ENCODE measurements at regions not wholly inside any gene's neighbourhood (a gene's known extent, or its start where the extent isn't known, plus 50 kb on each side); places are given as distances from the start of the nearest gene placed in this dataset.
"Not testable (repeated sequence)": the region's sequence is repeated elsewhere in the genome, so short reads cannot be mapped to it uniquely, and the experiment has no call there.

DNA sequence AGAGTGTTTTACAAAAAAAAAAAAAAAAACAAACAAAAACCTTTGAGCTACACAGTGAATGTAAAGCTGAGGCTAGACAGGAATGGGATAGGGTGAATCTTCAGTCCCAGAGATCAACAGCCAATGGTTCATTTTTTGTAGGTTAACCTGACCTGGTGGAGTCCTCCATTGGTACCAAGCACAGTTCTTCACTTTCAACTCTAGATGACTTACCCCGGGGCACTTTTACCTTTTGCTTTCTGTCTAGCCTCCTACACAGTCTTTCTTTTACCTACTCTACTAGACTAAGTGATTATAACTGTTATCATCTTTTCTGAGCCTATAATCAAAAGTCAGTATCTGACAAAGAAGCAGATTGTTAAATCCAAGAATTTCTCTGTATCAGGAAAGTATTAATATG, 50.9 kb downstream of the ANXA2R start:
- no peak for DNase-seq (ENCODE audit: low read depth)

GRCh38 chr5:42988568-42988967, 51.6 kb downstream of the ANXA2R start:
- no peak for DNase-seq (ENCODE audit: low read depth)

GRCh38 chr5:42985129-42986037, 54.7 kb downstream of the ANXA2R start:
- DNase-seq (ENCODE audit: low read depth): no peak

- DNase-seq (ENCODE audit: low read depth): no peak
Measured at GRCh38 chr5:42984307-42984706, 55.8 kb downstream of the ANXA2R start.

GRCh38 chr5:42982107-42982622, 58.0 kb downstream of the ANXA2R start:
- no peak for DNase-seq (ENCODE audit: low read depth)

GRCh38 chr5:42981417-42982106, 58.6 kb downstream of the ANXA2R start:
- DNase-seq (ENCODE audit: low read depth): not testable (repeated sequence)

DNA sequence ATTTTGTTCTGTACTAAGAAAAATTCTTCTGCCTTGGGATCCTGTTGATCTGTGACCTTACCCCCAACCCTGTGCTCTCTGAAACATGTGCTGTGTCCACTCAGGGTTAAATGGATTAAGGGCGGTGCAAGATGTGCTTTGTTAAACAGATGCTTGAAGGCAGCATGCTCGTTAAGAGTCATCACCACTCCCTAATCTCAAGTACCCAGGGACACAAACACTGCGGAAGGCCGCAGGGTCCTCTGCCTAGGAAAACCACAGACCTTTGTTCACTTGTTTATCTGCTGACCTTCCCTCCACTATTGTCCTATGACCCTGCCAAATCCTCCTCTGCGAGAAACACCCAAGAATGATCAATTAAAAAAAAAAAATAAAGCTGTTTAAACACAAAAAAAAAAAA, 59.1 kb downstream of the ANXA2R start:
- DNase-seq (ENCODE audit: low read depth): not testable (repeated sequence)

DNA sequence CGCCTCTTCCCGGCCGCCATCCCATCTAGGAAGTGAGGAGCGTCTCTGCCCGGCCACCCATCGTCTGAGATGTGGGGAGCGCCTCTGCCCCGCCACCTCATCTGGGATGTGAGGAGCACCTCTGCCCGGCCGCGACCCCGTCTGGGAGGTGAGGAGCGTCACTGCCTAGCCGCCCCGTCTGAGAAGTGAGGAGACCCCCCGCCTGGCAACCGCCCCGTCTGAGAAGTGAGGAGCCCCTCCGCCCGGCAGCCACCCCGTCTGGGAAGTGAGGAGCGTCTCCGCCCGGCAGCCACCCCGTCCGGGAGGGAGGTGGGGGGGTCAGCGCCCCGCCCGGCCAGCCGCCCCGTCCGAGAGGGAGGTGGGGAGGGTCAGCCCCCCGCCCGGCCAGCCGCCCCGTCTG, 59.7 kb downstream of the ANXA2R start:
- DNase-seq (ENCODE audit: low read depth): not testable (repeated sequence)

DNA sequence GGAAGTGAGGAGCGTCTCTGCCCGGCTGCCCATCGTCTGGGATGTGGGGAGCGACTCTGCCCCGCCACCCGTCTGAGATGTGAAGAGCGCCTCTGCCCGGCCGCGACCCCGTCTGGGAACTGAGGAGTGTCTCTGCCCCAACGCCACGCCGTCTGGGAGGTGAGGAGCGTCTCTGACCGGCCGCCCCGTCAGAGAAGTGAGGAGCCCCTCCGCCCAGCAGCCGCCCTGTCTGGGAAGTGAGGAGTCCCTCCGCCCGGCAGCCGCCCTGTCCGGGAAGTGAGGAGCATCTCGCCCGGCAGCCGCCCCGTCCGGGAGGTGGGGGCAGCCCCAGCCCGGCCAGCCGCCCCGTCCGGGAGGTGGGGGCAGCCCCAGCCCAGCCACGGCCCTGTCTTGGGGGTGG, 60.9 kb downstream of the ANXA2R start:
- DNase-seq (ENCODE audit: low read depth): not testable (repeated sequence)

GRCh38 chr5:42974536-42974935, 65.6 kb downstream of the ANXA2R start:
- DNase-seq (ENCODE audit: low read depth): no peak

- no peak for DNase-seq (ENCODE audit: low read depth)
Measured at GRCh38 chr5:42970636-42971559, 69.2 kb downstream of the ANXA2R start.

GRCh38 chr5:42965934-42966333, 74.2 kb downstream of the ANXA2R start:
- no peak for DNase-seq (ENCODE audit: low read depth)

- DNase-seq (ENCODE audit: low read depth): no peak
Measured at GRCh38 chr5:42963412-42963811, 76.7 kb downstream of the ANXA2R start.

DNA sequence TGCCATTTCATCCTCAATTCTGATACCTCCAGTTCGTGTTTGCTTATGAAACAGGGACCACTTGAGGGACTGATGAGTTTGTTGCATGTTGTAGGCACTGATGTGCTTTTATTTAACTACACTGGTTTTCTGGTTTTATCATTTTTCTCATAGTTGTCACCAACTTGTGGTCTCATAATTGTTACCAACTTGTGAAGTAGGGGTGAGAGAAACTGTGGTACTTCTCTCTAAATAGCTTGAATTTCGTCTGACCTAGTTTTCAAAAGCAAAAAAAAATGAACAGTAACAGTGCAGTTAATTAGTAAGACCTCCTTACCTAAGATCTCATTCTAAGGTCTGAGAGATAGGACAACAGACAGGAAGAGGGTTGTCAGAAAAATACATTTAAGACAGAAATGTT, 78.0 kb downstream of the ANXA2R start:
- DNase-seq (ENCODE audit: low read depth): no peak

DNA sequence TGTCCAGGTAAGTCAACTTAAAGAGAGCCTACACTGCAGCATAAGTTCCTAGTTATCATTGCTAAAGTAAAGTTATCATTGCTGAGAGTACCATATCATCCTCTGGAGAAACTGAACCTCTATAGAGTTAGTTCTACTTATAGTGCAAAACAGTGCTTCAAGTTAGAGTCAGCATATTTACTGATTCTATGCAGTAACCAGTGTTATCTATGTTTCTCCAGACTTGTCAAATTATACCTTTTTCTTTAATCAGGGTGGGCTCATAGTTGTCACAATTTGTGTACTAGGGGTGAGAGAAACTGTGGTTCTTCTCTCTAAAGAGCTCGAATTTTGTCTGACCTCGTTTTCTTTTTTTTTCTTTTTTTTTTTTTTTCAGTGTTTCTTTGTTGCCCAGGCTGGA, 79.6 kb downstream of the ANXA2R start:
- DNase-seq (ENCODE audit: low read depth): no peak

DNA sequence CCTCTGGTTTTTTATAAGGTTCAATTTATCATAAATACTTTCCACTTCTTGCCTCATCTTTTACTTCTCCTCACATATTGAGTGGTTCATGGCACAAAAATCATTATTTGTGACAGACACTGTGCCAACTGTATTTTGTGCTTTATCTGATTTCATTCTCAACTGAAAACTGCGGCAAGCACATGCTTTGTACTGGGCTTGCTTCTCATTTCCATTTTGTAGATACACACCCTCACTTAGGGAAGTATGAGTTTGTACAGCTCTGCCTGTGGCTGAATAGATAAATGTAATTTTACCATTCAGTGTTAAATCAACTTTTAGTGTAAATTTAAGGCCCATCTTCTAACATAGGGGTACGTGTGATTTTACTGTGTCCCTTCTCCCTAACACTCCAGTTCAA, 83.6 kb downstream of the ANXA2R start:
- DNase-seq (ENCODE audit: low read depth): no peak

DNA sequence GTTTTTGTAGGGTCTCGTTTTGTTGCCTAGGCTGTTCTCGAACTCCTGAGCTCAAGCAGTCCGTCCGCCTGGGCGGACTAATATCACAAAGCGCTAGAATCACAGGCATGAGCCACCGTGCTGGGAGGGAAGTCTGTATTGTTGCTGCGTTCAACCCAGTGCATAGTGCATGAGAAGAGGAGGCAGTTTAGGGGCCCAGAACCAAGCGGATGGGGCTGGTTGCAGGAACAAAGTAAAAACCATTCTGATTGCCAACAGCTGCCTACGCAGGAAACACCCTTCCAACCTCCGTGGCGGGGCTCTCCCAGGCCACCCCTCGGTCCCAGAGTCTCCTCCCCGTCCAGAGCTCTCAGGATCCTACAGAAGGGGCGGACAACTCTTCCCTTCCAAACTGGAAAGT, 87.1 kb downstream of the ANXA2R start:
- DNase-seq (ENCODE audit: low read depth): no peak

GRCh38 chr5:42952578-42952974, 87.5 kb downstream of the ANXA2R start:
- DNase-seq (ENCODE audit: low read depth): no peak

DNA sequence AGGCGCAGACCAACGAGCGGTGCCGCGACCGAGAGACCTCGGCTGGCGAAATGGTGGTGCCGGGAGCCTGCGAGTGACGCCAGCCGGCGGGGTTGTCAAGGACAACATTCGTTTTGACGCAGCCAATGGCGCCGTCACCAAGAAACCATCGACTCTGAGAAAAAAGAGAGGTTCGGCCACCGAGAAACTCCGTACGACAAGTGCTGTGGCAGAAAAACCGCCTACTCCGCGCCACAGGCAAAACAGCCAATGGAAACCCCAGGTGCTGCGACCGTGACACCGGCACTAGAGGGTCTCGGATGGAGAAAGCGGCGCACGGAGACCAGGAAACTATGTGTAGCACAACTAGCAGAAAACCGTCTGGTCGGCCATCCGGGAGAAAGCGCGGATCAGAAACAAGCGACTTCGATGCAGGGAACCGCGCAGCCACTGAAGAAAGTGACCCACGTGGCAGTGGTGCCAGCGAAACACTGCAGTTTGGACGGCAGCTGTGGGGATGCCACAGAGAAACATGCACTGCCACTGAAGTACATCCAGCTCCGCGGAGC, 88.8 kb downstream of the ANXA2R start:
- peak; percentile 54 for DNase-seq (ENCODE audit: low read depth)

- DNase-seq (ENCODE audit: low read depth): peak; percentile 45
Measured at GRCh38 chr5:42950456-42951292, 89.4 kb downstream of the ANXA2R start.

DNA sequence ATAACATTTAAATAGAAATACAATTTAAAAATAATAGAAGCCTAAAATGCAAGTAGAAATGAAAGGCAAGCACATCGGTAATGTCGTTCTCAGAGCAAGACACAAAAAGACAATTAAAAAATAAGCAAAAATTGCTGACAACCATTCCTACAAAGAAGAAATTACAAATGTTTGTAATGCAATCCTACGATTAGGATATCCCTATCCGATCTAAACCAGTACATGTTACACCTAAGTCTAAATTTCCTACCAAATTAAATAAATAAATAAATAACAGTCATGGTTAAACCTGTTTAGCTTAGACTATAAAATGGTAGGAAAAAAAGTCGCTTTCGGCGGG, 90.0 kb downstream of the ANXA2R start:
- no peak for DNase-seq (ENCODE audit: low read depth)
